Activated CD4-positive, CD25-positive, alpha-beta regulatory T cell treated with anti-CD3 and anti-CD28 coated beads, Interleukin-2, amount 50 U/mL, for 24 hours (primary cell): ENCODE measurements at regions not wholly inside any gene's neighbourhood (a gene's known extent, or its start where the extent isn't known, plus 50 kb on each side); places are given as distances from the start of the nearest gene placed in this dataset.

Experiments
- ATAC-seq, 2 donors: fragments of 150-1000 bp; cut with Tn5 transposase; one replicate each; pipeline ENCODE4 v1.10.0; 2021; ENCODE audit warnings: mild to moderate bottlenecking in 1 of 2, moderate library complexity in 1 of 2

DNA sequence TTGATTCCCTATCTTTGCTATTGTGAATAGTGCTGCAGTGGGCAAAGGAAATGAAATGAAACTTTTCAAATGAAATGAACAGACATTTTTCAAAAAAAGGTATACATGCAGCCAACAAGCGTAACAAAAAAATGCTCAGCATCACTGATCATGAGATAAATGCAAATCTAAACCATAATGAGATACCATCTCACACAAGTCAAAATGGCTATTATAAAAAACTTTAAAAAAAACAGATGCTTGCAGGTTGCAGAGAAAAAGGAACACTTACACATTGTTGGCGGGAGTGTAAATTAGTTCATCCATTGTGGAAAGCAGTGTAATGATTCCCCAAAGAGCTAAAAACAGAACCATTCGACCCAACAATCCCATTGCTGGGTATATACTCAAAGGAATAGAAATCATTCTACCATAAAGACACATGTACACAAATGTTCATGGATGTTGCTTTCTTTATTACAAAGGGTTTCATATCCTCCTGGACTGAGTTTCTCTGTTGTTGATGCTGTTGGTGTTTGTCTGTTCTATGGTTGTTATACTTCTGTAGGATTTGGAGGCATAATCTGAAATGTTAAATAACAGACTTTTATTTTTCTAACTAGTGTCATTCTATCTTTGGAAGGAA lies 99.3 kb upstream of the SOX9 start:
- ATAC-seq: no peak

DNA sequence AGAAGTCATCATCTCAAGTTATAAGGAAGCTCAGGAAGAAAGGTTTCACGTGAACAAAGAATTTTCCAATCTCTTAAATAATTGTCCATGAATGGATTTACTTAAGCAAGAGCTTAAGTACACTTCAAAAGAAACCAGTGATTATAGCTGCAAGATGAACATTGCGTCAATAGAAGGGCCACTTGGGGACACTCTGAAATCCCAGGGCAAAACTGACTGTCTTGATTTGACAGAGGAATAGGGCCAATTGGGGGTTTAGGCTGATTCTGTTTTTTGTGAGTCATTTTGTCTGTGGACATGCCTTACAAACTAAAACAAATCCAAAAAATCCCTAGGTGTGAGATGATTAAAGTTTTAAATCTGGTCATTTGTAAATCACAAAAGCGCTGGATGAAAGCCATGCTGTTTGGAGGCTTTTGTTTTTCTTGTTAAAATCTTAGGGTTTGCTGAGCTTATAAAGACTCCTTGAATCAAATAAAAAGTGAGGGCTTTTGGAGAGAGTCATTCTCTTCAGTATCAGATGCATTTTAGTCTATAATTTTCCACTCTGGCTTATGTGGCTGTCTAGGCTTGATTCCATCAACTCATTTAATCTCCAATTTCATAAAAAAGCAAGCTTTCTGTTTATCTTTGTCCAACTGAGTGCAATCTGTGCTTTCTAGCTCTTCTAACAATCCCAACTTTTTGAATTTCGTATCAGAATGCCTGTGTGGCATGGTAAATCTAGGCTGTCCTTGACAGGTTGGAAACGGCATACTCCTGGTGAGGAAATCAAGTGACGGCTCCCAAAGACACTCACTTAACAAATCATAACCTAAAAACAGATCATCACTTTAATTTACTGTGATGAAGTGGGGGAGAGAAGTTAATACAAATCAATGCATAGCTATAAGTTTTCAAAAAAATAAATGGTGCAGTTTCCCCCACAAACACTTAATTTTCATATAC lies 98.2 kb upstream of the SOX9 start:
- no peak for ATAC-seq

DNA sequence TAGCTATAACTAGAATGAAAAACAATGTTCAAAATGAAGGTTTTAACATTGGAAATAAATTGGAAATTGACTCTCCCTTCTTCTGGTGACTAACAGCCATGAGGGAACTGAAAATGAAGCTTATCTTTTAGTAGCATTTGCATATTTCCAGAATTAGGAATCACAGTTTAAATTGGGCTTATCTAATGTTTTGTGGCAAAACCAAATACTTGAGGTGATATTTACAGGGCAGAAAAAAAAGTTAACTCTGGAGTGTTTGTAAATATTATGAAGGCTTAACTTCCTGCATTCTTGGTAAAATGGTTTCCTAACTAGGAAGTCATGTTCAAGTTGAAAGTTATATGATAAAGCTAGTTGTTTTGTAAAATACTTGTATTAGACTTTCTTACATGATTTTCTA lies 96.4 kb upstream of the SOX9 start:
- ATAC-seq: no peak

DNA sequence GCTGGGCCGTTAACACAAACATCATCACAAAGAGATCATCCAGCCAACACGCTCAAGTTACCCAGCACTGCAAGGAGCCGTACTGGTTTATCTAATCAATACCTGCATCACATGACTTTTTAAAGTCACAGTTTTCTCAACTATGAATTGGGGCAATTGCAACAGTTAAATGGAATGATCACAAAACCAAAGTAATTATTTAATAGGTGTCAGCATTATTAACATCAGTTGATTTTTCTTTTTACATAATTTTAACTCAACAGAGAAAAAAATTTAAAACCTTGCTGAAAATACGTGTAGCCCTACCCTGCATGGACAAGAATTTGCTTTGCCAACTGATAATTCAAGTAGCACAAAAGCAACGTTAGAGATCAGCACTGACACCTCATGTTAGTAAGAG lies 95.7 kb upstream of the SOX9 start:
- no peak for ATAC-seq

DNA sequence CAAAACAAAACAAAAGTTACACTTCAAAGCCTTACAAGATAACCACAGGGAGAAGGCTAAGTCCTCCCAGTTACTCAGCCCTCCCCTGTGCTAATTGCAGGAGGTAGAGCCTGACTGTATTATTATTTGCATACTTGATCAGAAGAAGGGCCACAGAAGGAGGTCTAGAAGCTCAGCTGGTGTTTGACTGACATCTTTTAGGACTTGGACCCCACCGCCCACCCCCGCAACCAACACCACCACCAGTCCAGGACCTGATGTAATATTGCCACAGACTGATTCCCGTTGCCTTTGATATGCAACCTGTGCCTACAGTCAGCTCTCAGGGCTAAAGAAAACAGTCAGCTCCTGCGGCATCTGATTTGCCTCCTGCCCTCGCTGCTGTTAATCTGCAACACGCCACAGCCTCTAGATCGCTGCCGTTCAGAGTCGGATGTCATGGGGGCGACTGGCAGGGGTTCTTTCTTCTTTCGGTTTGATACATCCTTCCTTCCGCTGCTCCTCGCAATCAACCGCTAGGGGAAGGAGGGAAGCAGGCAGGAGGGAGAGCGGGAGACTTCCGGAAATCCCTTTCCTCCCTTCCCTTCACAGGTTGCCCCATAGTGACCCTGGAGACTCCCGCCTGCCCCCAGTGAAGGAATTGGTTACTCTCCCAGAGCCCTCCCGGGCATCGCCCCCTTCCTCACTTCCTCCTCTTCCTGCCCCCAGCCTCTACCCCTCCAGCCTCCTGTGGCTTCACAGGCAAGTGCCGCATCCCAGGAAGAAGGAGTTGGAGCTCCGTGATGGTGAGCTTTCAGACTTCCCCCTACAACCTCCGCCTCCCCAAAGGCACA lies 90.5 kb upstream of the SOX9 start:
- ATAC-seq: peak; percentile 41 to 45

DNA sequence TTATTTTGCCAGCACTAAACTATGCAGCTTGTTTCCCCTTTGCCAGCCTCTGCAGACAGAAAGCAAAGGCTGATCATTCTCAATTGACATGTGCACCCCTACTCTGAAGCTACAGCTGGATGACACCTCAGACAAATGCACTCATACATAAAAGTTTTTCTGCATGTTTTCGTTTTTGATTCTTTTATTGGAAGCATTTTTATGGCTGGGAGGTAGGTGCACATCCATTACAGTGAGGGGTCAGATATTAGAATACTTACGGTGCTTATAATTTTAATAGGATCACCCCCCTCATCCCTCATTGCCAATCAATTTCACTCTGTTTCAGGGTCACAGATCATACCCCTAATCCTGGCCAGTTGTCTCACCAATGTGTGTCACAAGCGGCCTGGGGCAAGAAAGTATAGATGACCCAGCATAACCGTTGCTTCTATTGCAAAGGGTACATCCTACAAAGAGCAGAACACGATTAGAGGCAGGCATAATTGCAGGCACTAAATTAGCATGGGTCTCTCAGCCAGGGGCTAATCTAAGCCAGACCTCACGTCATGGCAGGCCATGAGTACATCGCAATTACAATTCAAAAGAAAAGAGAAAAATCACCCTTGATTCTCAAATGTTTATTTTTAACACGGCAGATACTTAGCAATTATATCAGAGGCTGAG lies 89.5 kb upstream of the SOX9 start:
- ATAC-seq: no peak

DNA sequence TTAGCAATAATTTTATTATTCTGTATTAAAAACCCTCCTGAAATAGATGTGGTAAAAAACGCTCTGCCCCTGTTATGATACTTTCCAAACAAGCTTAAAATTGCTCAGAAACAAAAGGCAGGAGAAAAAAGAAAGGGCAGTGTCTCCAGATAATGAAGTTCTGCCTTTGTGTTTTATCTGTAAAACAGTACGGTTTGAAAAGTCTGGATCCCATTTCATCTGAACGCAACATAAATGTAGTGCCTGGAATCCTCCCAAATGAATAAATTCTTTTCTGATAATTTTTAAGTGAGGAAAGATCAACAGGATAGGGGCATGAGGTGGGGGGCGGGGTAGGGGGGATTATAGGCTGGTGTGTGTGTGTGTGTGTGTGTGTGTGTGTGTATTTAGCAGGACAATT lies 87.5 kb upstream of the SOX9 start:
- ATAC-seq: no peak

DNA sequence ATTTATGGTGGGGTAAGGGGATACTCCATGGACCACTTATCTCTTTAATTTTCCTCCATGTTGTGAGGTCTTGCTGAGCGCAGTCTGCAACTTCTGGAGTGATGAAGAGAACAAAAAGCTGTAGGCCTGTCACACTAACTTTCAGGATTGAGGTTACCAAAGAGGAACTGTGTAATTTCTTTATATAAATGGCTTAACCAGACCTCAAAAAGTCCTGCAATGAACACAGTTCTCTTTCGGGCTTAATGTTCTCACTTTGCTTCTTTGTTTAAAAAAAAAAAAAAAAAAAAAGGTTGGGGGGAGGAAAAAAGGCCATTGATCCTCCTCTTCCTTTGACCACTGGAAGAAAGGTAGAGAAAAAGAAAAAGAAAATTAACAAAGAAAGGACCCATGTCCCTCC lies 86.8 kb upstream of the SOX9 start:
- ATAC-seq: no peak

DNA sequence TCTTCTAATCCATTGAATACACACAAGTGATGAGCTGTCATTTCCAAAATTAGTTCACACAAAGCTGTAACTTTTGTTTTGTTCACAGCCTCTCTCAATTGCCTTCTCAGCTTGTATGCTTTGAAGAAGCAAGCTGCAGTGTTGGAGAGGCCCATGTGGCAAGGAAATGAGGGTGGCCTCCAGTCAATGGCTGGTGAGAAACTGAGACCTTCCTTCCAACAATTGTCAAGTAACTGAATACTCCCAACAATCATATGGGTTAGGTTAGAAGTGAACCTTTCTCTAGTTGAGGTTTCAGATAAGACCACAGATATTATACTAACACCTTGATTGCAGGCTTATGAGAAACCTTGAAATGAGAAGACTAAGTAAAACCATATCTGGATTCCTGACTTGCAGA lies 82.4 kb upstream of the SOX9 start:
- no peak for ATAC-seq

DNA sequence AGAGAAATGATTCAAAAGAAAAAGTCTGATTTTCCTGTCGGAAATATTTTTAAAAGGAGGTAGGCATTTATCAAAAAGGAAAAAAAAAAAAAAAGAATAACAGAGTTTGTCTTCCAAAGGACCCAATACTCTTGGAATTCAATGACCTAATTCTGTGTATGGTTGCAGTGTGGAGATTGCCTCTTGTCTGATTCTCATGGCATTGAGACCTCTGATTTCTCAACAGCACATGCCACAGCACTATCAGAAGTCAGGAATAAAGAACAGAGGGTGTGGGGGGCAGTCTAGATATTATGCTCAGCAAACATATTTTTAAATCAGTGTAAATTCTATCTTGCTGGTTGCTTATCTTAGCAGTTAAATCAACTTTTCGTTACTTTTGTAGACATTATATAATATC lies 81.3 kb upstream of the SOX9 start:
- no peak for ATAC-seq

DNA sequence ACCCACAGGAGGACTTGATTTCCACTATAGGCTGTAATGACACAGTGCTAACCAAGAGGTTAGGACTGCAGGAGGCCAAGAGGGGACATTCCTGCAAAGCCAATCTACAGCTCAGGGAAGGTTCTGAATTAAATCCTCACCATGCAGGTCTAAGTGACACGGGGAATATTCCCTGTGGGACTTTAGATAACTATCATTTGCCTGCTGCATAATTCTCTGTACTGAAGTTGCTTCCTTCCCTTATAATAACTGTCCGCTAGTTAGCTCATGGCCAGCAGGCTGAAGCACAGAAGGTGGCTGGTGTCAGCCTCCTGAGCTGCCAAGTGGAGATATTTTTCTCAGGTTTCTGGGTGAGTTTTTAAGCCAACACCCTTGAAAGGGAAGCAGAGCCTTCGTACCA lies 74.6 kb upstream of the SOX9 start:
- ATAC-seq: no peak

DNA sequence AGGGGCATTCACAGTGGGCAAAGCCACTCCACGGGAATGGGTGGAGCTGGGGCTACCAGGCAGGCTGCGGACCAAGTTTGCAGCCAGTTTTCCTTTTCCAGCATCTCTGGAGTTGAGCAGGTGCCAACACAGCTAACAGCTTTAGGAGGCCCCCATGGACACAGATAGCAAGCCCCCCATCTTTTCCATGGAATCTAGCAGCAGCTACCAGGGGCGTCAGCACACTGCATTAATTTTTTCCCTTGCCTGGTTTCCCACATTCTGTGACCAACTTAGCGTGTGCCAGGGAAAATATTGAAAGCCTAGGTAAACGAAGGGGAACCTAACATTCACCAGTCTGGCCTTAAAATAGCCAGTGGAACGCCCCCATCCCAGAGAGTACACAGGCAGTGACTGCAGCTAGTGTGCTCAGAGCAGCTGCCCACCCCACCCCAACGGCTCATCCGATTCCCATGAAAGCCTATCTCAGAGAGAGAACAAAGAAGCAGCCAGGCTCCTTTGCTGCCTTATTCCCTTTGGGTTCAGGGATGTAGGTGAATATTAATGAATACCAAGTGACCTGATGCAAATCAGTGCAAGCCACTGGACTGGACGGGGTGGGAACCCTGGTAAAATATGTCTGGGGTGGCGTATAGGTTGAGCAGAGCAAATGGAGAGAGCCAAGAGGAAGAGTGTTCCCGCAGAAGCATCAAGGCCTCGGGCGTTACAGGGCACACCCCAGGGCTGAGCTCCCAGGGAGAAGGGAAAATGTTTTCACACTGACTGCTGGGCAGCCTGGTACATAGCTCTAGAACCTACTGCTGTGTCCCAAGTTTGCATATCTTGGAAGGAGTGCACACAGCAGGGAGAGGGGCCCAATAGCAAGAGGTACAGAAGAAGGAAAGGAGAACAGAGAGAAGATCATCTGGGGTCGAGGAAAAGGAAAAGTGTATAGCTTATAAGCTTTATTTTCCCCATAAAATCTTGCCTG lies 73.9 kb upstream of the SOX9 start:
- ATAC-seq: no peak

DNA sequence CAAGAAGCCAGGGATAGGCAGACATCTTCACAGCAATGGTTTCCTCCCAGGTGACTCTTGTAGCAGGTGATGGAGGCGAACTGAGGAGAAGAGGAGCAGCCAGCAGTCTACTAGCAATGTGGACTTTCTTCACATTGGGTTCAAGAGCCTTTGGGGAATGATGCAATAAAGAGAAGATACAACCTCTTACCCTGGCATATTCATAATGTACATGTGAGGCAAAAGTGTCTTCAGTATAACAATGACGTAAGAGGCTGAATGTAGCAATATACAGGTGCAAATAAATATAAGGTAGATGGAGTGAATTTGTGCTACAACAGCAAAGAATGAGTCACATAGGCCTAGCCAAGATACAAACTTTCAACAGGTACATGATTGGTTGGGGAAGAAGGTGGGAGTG lies 70.9 kb upstream of the SOX9 start:
- ATAC-seq: no peak

DNA sequence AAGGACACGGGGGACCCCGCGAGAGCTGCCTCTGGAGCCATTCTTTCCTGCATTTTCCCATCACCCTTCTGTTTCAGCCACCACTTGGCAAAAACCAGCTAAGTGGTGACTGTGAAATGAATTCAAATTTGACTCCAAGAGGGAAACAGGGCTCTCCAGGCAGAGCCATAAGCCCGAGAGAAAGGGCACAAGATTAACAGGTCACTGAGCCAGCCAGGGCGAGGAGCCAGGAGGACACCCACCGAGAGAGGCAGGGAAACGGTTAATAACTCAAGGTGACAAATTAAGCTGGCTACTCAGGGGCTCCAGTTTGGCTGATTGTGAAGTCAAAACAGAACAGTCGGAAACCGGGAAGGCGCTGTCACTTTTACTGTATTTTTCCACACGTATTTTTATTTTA lies 67.8 kb upstream of the SOX9 start:
- ATAC-seq: no peak

DNA sequence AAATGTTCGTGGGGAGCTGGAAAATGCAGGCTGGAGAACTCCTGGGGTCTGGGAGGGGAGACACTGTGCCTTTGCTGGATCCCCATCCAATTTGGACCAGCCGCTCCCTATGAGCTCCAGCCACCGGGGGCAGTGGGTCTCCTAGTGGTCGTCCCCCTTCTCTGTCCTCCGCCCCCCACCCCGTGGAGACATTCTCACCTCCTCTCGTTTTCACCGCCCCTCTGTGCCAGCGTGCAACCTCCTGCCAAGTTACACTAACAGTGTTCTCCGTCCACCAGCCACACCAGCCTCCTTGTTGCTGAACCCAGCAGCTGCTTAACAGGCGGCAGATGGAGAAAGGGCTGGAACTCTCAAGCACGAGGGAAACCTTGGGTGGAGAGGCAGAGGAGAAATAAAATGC lies 67.4 kb upstream of the SOX9 start:
- no peak for ATAC-seq

DNA sequence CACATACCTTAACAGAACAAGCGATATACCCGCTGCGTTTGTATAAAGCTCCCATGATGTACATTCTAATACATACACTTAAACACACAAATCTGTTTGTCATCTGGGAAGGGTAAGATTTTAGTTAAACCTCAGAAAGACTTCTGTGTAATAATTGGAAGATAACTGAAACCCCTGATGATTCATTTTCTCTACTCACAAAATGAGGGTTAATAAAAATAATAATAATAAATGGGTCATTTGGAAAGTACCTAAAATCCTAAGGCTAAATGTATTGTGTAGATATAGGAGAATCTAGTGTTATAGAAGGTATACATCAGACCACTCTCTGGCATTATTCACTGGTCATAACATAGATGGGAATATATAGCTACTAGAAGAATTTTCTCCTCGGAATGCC lies 64.7 kb upstream of the SOX9 start:
- ATAC-seq: no peak

DNA sequence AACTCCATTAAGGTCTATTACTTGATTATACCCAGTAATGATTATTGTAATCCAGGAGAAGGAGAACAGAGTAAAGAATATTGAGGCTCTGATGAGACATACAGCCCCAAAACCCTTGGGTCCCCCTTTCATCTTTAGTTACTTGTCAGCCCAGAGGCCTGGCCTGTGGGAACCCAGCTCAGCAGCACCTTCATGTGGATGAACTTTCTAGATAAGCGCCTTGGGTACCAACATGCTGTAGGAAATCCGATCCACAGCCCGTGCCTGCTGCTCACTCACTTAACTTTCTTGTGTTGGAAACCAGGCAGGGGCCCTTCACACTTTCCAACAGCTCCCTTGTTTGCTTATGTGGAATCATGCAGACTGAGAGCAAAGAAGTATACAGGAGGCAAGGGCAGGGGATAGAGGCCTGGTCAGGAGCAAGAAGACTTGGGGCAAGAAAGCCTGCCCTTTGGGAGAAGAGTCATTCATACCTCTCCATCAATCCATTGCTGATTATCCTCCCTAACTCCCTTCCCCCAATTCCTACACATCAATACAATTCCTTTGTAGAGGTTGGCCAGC lies 64.0 kb upstream of the SOX9 start:
- no peak for ATAC-seq

DNA sequence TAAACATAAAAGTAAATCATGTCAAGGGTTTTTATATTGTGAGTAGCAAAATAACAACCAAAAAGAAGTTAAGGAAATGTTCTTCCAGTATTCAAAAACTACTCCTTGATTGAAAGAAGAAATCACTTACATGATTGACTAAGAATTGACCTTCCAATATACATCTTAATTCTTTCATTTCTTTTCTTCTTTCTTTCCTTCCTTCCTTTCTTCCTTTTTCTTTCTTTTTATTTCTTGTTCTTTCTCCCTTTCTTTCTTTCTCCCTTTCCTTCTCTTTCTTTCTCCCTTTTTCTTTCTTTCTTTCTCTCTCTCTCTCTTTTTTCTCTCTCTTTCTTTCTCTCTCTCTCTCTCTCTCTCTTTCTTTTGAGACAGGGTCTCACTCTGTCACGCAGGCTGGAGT lies 60.7 kb upstream of the SOX9 start:
- ATAC-seq: no peak

DNA sequence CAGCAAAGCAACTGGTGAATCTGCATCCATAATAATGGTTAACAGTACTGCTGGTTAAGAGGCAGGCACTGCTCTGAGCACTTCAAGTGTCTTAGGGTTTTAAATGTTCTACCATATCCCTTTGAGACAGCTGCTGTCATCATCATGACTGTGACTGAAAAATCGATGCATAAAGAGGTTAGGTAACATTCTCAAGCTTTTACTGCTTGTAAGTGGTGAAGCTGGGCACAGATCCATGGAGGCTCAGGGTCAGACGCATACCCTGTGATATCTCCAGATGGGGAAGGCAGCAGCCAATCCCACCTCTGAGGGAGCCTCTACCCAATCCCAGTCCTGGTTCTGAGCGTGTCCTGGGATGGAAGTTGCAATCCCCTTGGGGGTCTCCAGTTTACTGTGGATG lies 57.6 kb upstream of the SOX9 start:
- ATAC-seq: no peak

DNA sequence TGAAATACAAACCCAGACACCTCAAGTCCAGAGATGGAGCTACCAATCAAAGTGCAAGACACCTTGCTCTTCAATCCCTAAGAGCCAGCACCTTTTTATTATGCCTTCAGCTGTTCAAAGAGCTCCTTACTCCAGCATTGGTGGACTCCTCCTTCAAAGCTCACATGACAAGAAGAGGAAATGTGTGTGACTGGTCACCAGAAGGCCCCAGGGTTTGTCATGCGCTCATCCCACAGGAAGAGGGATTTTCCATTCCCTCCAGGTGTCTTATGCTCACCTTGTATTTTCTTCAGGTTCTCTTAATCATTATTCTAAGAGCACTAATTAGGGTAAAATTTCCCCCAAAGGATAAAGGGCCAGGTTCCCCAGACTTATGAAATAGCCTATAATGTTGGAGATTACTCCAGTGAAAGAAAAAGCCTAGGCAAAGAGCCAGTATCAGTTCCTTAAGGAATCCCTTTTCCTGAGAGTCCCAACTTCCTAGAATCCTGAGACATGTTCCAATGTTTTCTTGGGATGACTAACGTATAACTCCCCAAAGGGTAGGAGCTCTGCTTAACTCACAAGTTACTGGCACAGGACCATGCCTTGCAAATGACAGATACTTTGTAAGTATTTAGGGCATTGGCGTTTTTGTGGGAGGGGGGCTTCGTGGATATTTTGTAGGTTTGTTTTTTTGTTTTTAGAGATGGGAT lies 56.9 kb upstream of the SOX9 start:
- no peak for ATAC-seq
